Astrocyte (in vitro differentiated cells and primary cell): ENCODE measurements at regions not wholly inside any gene's neighbourhood (a gene's known extent, or its start where the extent isn't known, plus 50 kb on each side); places are given as distances from the start of the nearest gene placed in this dataset.

Source experiments
- DNase-seq: peaks from one replicate; pipeline ENCODE4 v3.0.0-alpha.2; 2010; ENCODE audit warnings: low read depth
- FAIRE-seq: peaks from 2 replicates; lab custom pipeline; 2011; peaks lifted over from hg19 to GRCh38; lab: Jason Lieb, UNC
- H2AFZ ChIP-seq: 2 replicates; pipeline ENCODE4 v1.6.0; 2012; ENCODE audit warnings: low read depth, low read length, inconsistent platforms
- H3K27ac ChIP-seq: 2 replicates; pipeline ENCODE4 v1.5.1; 2011; ENCODE audit warnings: low read depth, low read length, inconsistent platforms
- H3K27me3 ChIP-seq: 2 replicates; pipeline ENCODE4 v1.6.0; 2011; ENCODE audit warnings: low read length, inconsistent platforms; ENCODE audit not compliant: insufficient read depth
- H3K36me3 ChIP-seq: 2 replicates; pipeline ENCODE4 v1.5.1; 2011; ENCODE audit warnings: low read length, inconsistent platforms; ENCODE audit not compliant: insufficient read depth
- H3K4me1 ChIP-seq: 2 replicates; pipeline ENCODE4 v1.5.1; 2011; ENCODE audit warnings: low read length, inconsistent platforms; ENCODE audit not compliant: insufficient read depth
- H3K4me2 ChIP-seq: 2 replicates; pipeline ENCODE4 v1.6.0; 2012; ENCODE audit warnings: low read length, inconsistent platforms
- H3K4me3 ChIP-seq: 2 replicates; pipeline ENCODE4 v1.5.1; 2011; ENCODE audit warnings: low read depth, mild to moderate bottlenecking, low read length, inconsistent platforms; ENCODE audit not compliant: insufficient read depth
- H3K79me2 ChIP-seq: 2 replicates; pipeline ENCODE4 v1.6.0; 2012; ENCODE audit warnings: mild to moderate bottlenecking, low read length, inconsistent platforms; ENCODE audit not compliant: insufficient read depth
- H3K9ac ChIP-seq: 2 replicates; pipeline ENCODE4 v1.6.0; 2012; ENCODE audit warnings: mild to moderate bottlenecking, low read length, inconsistent platforms
- H3K9me3 ChIP-seq: 2 replicates; pipeline ENCODE4 v1.5.1; 2012; ENCODE audit warnings: low read depth, mild to moderate bottlenecking, low read length, inconsistent platforms; ENCODE audit not compliant: insufficient read depth
- H4K20me1 ChIP-seq: 2 replicates; pipeline ENCODE4 v1.6.0; 2012; ENCODE audit warnings: low read length, inconsistent platforms; ENCODE audit not compliant: insufficient read depth
- H3K27ac Mint-ChIP-seq: one replicate; pipeline ENCODE4 v1.8.0; 2021; ENCODE audit warnings: mild to moderate bottlenecking, mixed read lengths; ENCODE audit not compliant: unreplicated experiment
- H3K27me3 Mint-ChIP-seq: one replicate; pipeline ENCODE4 v1.8.0; 2021; ENCODE audit warnings: low read depth, mixed read lengths; ENCODE audit not compliant: unreplicated experiment
- H3K36me3 Mint-ChIP-seq: one replicate; pipeline ENCODE4 v1.8.0; 2021; ENCODE audit warnings: low read depth, mixed read lengths; ENCODE audit not compliant: unreplicated experiment
- H3K4me1 Mint-ChIP-seq: one replicate; pipeline ENCODE4 v1.8.0; 2021; ENCODE audit warnings: low read depth, mixed read lengths; ENCODE audit not compliant: unreplicated experiment
- H3K4me3 Mint-ChIP-seq: one replicate; pipeline ENCODE4 v1.8.0; 2021; ENCODE audit warnings: mild to moderate bottlenecking, moderate library complexity, mixed read lengths; ENCODE audit not compliant: unreplicated experiment
- H3K9me3 Mint-ChIP-seq: one replicate; pipeline ENCODE4 v1.8.0; 2021; ENCODE audit warnings: mild to moderate bottlenecking, mixed read lengths; ENCODE audit not compliant: unreplicated experiment
- CTCF ChIP-seq: IDR thresholded peaks from 2 replicates; pipeline ENCODE4 v1.5.1; 2011; ENCODE audit warnings: low read depth, mild to moderate bottlenecking, inconsistent platforms, low read length, moderate library complexity; ENCODE audit not compliant: insufficient read depth
- EZH2 ChIP-seq: IDR thresholded peaks from 2 replicates; pipeline ENCODE4 v1.6.1; 2012; ENCODE audit warnings: mild to moderate bottlenecking, low read length, inconsistent platforms; ENCODE audit not compliant: insufficient read depth

GRCh38 chr5:17951392-17952169, 317.3 kb downstream of the TAF11L14 start:
- Histone ChIP-seq H2AFZ (peak overlapping the region; percentile 41), H3K27me3 (no peaks in the 10 kb centered on the region), H3K9me3 (no peaks in the 10 kb centered on the region), H3K27ac (no peak overlapping the region), H3K9ac (no peak overlapping the region), H3K4me3 (no peak overlapping the region), H3K79me2 (no peaks in the 10 kb centered on the region), H3K36me3 (no peaks in the 10 kb centered on the region), H3K4me2 (no peak overlapping the region), H4K20me1 (no peaks in the 10 kb centered on the region), H3K4me1 (no peaks in the 10 kb centered on the region)
- Mint-ChIP-seq H3K36me3 (no peaks in the 10 kb centered on the region), H3K9me3 (peaks cover 2% of the 10 kb centered on the region), H3K27me3 (peaks cover 2% of the 10 kb centered on the region), H3K27ac (no peak overlapping the region), H3K4me1 (no peaks in the 10 kb centered on the region), H3K4me3 (no peak overlapping the region)
- DNase-seq (no peak), FAIRE-seq (no peak)
- no peak for TF ChIP-seq EZH2
- TF ChIP-seq CTCF, result no peak

GRCh38 chr5:17952231-17952630, 318.0 kb downstream of the TAF11L14 start:
- H3K27ac Mint-ChIP-seq, result no peak overlapping the region
- no peaks in the 10 kb centered on the region for H3K9me3 Mint-ChIP-seq
- Histone ChIP-seq H2AFZ (no peak overlapping the region), H3K9me3 (no peaks in the 10 kb centered on the region), H3K4me2 (no peak overlapping the region), H3K27ac (no peak overlapping the region), H3K36me3 (no peaks in the 10 kb centered on the region), H3K27me3 (no peaks in the 10 kb centered on the region), H4K20me1 (no peaks in the 10 kb centered on the region), H3K79me2 (no peaks in the 10 kb centered on the region), H3K4me3 (no peak overlapping the region), H3K9ac (no peak overlapping the region), H3K4me1 (no peaks in the 10 kb centered on the region)
- H3K4me3 Mint-ChIP-seq, result no peak overlapping the region
- H3K4me1 Mint-ChIP-seq, result no peaks in the 10 kb centered on the region
- no peaks in the 10 kb centered on the region for H3K36me3 Mint-ChIP-seq
- no peak for TF ChIP-seq EZH2
- TF ChIP-seq CTCF, result no peak
- DNase-seq (no peak), FAIRE-seq (no peak)
- peaks cover 2% of the 10 kb centered on the region for H3K27me3 Mint-ChIP-seq

GRCh38 chr5:17964067-17964466, 329.8 kb downstream of the TAF11L14 start:
- Mint-ChIP-seq H3K27me3 (no peaks in the 10 kb centered on the region), H3K27ac (no peak overlapping the region), H3K9me3 (no peaks in the 10 kb centered on the region), H3K4me3 (no peak overlapping the region), H3K36me3 (no peaks in the 10 kb centered on the region), H3K4me1 (no peaks in the 10 kb centered on the region)
- H4K20me1 ChIP-seq, result no peaks in the 10 kb centered on the region
- TF ChIP-seq EZH2 (no peak), CTCF (no peak)
- no peaks in the 10 kb centered on the region for H3K4me1 ChIP-seq
- no peaks in the 10 kb centered on the region for H3K27me3 ChIP-seq
- H3K4me3 ChIP-seq, result no peak overlapping the region
- no peaks in the 10 kb centered on the region for H3K36me3 ChIP-seq
- no peak overlapping the region for H3K4me2 ChIP-seq
- no peak for DNase-seq
- no peak overlapping the region for H3K9ac ChIP-seq
- no peaks in the 10 kb centered on the region for H3K9me3 ChIP-seq
- H3K27ac ChIP-seq, result no peak overlapping the region
- H2AFZ ChIP-seq, result no peak overlapping the region
- no peak for FAIRE-seq
- H3K79me2 ChIP-seq, result no peaks in the 10 kb centered on the region
